GM19455 (cell line): ENCODE measurements at regions not wholly inside any gene's neighbourhood (a gene's known extent, or its start where the extent isn't known, plus 50 kb on each side); places are given as distances from the start of the nearest gene placed in this dataset.

Experiments
- ATAC-seq: cut with Tn5 transposase; IDR thresholded peaks from one replicate; pipeline ENCODE4 v1.9.1; 2021; ENCODE audit not compliant: unreplicated experiment

- ATAC-seq = no peak
Observed at GRCh38 chr6:102553214-102553613, 1159.7 kb downstream of the GRIK2 start.

DNA sequence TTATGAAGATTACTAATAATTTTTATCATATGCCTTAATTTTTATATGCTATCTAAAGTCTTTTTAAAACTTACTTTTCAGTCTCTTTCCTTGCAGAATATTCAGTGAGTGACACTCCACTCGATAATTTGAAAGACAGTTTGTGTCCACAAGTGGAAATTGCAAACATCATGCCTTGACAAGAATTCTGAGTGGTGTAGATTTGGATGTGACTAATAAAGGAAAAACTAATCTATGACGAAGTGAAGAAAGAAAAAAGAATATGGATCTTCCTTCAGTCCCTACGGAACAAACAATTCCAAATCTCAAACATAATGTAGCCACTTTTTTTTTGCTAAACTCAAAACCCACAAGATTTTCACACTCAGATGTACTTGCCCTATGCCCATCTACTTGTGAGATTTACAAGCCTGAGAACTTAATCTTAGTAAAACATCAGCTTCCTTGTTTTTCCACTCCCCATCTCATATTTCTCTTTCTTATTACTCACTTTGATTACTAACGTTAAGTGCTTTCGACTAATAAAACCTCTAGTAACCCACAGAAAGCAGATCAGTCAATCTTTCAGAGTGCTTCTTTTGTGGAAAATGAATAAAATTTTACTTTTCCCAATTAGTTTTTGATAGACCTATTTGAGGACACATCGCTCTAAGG, 1155.8 kb downstream of the GRIK2 start:
- no peak for ATAC-seq

- no peak for ATAC-seq
Observed at GRCh38 chr6:102525336-102525735, 1131.8 kb downstream of the GRIK2 start.

DNA sequence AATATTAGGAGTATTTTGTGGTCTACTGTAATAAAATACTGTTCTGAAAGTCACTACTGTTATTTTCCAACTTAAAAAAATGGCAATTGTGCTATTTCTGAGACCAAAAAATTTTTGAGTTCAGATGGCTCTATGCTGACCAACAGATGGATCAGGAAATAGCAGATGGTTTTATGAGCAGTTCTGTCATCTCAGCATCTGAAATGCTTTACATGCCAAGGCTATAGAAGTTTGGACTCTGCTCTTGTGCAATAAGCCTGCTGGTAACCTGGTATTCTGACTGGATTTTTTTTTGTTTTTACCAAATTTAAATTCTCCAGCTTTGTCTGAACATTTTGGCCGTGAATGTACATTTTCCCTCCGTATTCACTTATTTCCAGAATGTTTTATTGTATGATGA, 1127.5 kb downstream of the GRIK2 start:
- no peak for ATAC-seq

GRCh38 chr6:102517506-102517905, 1124.0 kb downstream of the GRIK2 start:
- ATAC-seq = no peak

DNA sequence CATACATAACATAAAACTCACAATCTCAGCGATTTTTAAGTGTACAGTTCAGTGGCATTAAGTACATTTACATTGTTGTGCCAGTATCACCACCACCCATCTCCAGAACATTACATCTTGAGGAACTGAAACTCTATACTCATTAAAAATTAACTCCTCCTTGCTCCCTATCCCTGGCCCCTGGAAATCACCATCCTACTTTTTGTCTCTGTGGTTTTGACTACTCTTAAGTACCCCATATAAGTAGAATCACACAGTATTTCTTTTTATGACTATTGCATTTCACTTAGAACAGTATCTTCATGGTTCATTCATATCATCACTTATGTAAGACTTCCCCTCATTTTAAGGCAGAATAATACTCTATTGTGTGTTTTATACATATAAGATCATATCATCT, 1108.1 kb downstream of the GRIK2 start:
- ATAC-seq = no peak

DNA sequence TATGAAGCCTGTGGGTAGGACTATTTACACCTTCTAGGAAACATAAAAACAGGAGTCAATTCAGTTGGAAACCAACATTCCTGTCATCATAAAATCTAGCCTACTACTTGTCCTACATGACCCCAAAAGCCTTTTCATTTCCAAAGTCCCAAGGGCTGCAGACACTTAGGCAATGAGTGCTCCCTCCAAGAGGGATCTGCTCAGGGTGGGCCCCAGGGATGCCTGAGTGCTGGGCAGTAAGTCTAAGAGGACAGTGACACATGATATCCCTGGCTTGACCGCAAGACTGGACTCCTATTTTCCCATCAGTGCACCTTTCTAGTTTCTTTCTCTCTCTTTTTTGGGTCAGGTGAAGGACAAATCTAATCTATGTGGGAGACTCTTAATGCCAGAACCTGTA, 1101.3 kb downstream of the GRIK2 start:
- no peak for ATAC-seq

- no peak for ATAC-seq
Observed at GRCh38 chr6:102493485-102493884, 1100.0 kb downstream of the GRIK2 start.

DNA sequence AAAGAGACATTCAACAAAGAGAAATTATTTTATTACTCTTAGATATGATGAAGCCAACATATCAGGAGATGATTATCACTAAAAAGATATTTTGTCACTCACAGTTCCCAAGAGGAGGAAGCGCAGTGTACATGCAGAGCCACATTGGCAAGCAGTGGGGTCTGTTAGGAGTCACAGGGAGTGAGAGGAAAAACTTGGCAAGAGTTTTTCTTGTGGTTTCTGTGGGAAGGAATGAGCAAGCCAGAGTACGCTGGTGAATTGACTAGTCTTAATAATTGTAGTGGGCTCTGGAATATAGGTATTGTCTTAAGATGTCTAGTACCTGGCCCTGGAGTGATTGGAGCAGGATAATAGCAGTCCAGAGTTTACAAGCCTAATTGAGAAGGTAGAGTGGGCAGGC, 1095.2 kb downstream of the GRIK2 start:
- ATAC-seq = no peak

DNA sequence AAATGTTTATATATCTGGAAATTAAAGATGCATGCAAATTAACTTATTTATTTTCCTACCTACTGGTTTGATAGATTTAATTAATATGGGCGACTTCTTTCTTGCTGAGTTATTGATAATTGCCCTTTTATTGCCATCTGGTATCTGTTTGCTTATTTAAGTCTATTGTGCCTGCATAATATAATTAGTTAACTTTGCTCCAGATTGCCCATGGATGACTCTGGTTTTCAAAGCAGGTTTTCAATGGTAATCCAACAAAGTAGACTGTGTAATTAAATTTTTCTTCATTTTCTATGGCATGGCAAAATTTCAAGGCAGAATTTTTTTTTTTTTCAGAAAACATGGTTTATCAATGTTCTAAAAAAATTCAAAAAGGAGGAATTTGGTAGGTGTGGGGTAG, 1092.0 kb downstream of the GRIK2 start:
- ATAC-seq = no peak

GRCh38 chr6:102474041-102474807, 1080.7 kb downstream of the GRIK2 start:
- ATAC-seq = no peak

DNA sequence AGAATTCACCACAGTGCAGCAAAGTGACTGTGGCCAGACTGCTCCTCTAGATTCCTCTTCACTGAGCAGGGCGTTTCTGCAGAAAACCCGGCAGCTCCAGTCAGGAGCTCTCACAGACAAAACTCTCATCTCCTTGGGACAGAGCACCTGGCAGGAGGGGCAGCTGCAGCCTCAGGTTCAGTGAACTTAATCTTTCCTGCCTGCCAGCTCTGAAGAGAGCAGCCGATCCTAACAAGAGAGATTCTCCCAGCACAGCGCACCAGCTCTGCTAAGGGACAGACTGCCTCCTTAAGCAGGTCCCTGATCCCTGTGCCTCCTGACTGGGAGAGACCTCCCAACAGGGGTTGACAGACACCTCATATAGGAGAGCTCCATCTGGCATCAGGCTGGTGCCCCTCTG, 1065.5 kb downstream of the GRIK2 start:
- ATAC-seq = no peak

GRCh38 chr6:102438171-102438570, 1044.7 kb downstream of the GRIK2 start:
- no peak for ATAC-seq

DNA sequence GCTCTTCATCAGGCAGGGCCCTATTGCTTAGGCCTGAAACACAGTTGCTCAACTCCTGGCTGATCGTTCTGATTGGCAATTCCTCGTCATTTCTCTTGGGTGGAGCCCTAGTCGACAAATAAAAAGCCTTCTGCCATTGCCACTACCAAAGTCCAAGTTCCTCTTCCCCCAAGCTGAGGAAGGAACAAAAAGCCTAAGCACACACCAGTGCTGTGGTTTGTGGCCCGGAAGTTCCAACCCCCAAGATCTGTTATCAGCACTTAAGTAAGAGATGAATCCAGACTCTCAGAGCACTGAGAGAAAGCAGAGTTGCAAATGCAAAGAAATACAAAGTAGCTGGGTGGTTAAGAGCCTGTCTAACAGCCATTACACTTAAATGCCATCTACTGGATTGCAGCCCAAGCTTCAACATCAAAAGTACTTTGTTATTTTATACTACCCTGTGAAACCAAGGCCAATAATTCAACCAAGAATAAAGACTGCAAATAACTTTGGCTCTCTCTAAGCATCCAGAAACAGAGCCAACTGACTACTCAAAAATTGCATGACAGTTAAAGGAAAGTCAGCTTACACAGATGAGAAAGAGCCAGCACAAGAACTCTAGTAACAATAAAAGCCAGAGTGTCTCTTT, 1024.0 kb downstream of the GRIK2 start:
- ATAC-seq = no peak

- ATAC-seq = no peak
Observed at GRCh38 chr6:102415891-102416290, 1022.4 kb downstream of the GRIK2 start.

GRCh38 chr6:102411796-102412195, 1018.3 kb downstream of the GRIK2 start:
- no peak for ATAC-seq

DNA sequence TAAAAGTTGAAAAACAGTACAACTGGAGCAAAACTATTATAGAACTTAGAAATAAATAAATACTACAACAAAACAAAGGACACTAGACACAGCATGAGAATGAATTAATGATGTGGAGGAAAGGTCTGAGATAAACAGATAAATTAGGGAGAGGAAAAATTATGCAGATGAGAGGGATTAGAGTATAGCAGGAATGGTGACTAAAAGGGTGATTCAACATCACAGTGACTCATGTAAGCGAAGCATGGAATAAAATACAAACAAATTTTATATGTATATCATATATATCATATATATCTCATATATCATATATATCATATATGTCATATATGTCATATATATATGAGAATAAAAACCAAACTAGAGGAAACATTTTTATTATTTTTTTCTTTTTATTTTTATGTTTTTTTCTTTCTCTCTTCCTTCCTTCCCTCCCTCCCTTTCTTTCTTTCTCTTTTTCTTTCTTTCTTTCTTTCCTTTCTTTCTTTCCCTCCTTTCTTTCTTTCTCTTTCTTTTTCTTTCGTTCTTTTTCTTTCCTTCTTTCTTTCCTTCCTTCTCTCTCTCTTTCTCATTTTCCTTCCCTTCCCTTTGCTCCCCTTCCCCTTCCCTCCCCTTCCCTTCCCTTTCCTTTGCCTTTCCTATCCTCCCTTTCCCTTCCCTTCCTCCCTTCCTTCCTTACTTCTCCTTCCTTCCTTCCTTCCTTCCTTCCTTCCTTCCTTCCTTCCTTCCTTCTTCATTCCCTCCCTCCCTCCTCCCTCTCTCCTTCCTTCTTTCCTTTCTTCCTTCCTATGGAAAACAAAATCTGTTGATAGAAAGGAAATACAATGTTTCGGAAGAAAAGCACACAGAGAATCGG, 1014.6 kb downstream of the GRIK2 start:
- no peak for ATAC-seq

- ATAC-seq = no peak
Observed at GRCh38 chr6:102405860-102406259, 1012.4 kb downstream of the GRIK2 start.

- no peak for ATAC-seq
Observed at GRCh38 chr6:102402635-102403329, 1009.3 kb downstream of the GRIK2 start.

GRCh38 chr6:102398788-102399390, 1005.4 kb downstream of the GRIK2 start:
- ATAC-seq = no peak
